Body of pancreas (tissue), 4 donors: ENCODE measurements at regions not wholly inside any gene's neighbourhood (a gene's known extent, or its start where the extent isn't known, plus 50 kb on each side); places are given as distances from the start of the nearest gene placed in this dataset.
"Not testable (repeated sequence)": the region's sequence is repeated elsewhere in the genome, so short reads cannot be mapped to it uniquely, and the experiment has no call there.

Experiments used
- ATAC-seq: fragments of 150-250 bp; one replicate; pipeline ENCODE4 v1.9.1; 2016
- DNase-seq, 4 donors: peaks; one replicate each; pipeline ENCODE4 v3.0.0-alpha.2; 2019
- H3K27ac ChIP-seq, 4 donors: fragments of 200-600 bp; sonication (generic); 1 replicate in 3 of 4; 2 replicates in 1 of 4; pipeline versions ENCODE4 v1.5.1 to v1.6.1; 2016 to 2019; ENCODE audit warnings: mild to moderate bottlenecking in 1 of 4, mixed read lengths in 1 of 4, moderate library complexity in 1 of 4
- H3K27me3 ChIP-seq, 2 donors: fragments of 200-600 bp; sonication (generic); one replicate each; pipeline ENCODE4 v1.6.0; 2016; ENCODE audit warnings: mild to moderate bottlenecking in 1 of 2
- H3K36me3 ChIP-seq, 2 donors: fragments of 200-600 bp; sonication (generic); replicated peaks in 1 of 2; 2 replicates each; pipeline ENCODE4 v1.5.1; 2016; ENCODE audit warnings: low read depth in 2 of 2; ENCODE audit not compliant: insufficient read depth in 1 of 2
- H3K4me1 ChIP-seq: fragments of 200-600 bp; sonication (generic); one replicate; pipeline ENCODE4 v1.6.0; 2016
- H3K4me3 ChIP-seq, 2 donors: fragments of 200-600 bp; sonication (generic); 1 replicate in 1 of 2; 2 replicates in 1 of 2; pipeline ENCODE4 v1.5.1; 2016 to 2019
- H3K9me3 ChIP-seq, 3 donors: fragments of 200-600 bp; sonication (generic); 1 replicate in 2 of 3; 2 replicates in 1 of 3; pipeline ENCODE4 v1.5.1; 2016
- CTCF ChIP-seq, 7 experiments: fragments of 450-650 bp in 4 of 7; fragments of 200-600 bp in 3 of 7; sonication (generic) in 3 of 7; IDR thresholded peaks; one replicate each; pipeline ENCODE4 v1.5.1; 2016 to 2019; ENCODE audit warnings: antibody characterized with exemption in 7 of 7
- POLR2A ChIP-seq, 3 donors: fragments of 450-650 bp; IDR thresholded peaks; one replicate each; pipeline ENCODE4 v1.6.1; 2016; ENCODE audit warnings: antibody characterized with exemption in 3 of 3, mild to moderate bottlenecking in 2 of 3
- WGBS, 2 donors: methylation state at CpG; one replicate each; pipeline ENCODE4 v1.1.5; 2017; 5-methylcytosine and 5-hydroxymethylcytosine counted together
- intact Hi-C: fragments of 100-400 bp; cut with DNase I; formaldehyde crosslinking; loops from one replicate; pipeline ENCODE4 v1.15.1; 2023

DNA sequence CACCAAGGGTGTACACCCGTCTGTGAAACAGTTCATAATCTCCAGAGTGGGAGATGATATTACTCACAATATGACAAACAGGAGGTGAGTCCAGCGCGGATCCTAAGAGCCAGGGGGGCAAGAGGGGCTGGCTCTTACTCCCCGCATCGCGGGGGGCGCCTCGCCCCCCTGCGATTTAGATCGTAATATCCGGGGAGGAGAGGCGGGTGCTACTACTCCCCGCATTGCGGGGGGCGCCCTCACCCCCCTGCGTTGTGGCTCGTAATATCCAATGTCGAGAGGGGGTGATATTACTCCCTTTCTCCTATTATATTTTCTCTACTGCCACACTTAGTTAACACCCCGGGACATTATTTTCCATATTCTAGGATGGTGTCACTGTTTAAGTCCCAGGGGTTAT, 131.9 kb downstream of the ADRA2C start:
- Histone ChIP-seq H3K36me3 (no peaks in the 10 kb centered on the region), H3K4me3 (no peak overlapping the region), H3K4me1 (no peaks in the 10 kb centered on the region), H3K27me3 (no peaks in the 10 kb centered on the region), H3K27ac (no peak overlapping the region), H3K9me3 (no peaks in the 10 kb centered on the region)
- TF ChIP-seq CTCF (IDR thresholded peaks at IDR 0.05) (no peak), POLR2A (IDR thresholded peaks at IDR 0.05) (no peak)
- DNase-seq (no peak), ATAC-seq (no peak)
- 71 to 78% methylated on average over 17 to 19 of the region's 19 CpGs for WGBS, 2 donors
- intact Hi-C loops, result no loop called here

GRCh38 chr4:3898928-3899327, 132.7 kb downstream of the ADRA2C start:
- H3K4me1 ChIP-seq, DNase-seq, H3K27me3 ChIP-seq, H3K27ac ChIP-seq, ATAC-seq, intact Hi-C loops, H3K4me3 ChIP-seq, H3K36me3 ChIP-seq, H3K9me3 ChIP-seq: not testable (repeated sequence)
- WGBS, 2 donors, result 72% methylated on average over 10 of the region's 10 CpGs

- H3K4me1 ChIP-seq, H3K9me3 ChIP-seq: not testable (repeated sequence)
- WGBS, 2 donors, result 46 to 47% methylated on average over 13 to 15 of the region's 15 CpGs
Measured at GRCh38 chr4:3904264-3904955, 138.2 kb downstream of the ADRA2C start.

DNA sequence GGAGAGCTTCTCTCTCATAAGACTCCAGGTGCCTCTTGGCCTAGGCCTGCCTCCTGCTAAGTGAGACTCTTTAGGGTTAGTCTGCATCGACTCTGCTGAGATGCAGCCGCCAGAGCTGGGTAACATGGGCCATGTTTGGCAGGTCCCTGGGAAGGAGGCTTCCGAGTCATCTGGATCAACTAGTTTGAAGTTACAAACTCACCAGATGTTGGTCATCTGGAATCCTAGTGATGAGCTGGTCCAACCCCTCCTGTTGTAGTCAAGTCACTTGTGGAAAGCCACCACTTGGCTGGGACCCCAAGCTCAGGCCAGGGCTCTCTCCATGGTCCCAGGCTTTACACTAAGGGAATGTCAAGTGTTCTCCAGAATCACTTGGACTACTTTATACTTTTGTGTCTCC, 143.4 kb downstream of the ADRA2C start:
- DNase-seq, H3K27me3 ChIP-seq, intact Hi-C loops, H3K27ac ChIP-seq, H3K9me3 ChIP-seq, H3K36me3 ChIP-seq, H3K4me1 ChIP-seq, H3K4me3 ChIP-seq, ATAC-seq: not testable (repeated sequence)
- 85 to 100% methylated on average over 2 to 3 of the region's 3 CpGs for WGBS, 2 donors

More at GRCh38 chr4:3904264-3904955, 138.2 kb downstream of the ADRA2C start:
- intact Hi-C loops, H3K36me3 ChIP-seq, H3K27ac ChIP-seq, ATAC-seq, H3K4me3 ChIP-seq, H3K27me3 ChIP-seq: not testable (repeated sequence)
- DNase-seq, result peak in 1 of 4 donors; percentile 30

GRCh38 chr4:3910161-3910950, 144.2 kb downstream of the ADRA2C start:
- H3K36me3 ChIP-seq, H3K27ac ChIP-seq, H3K27me3 ChIP-seq, intact Hi-C loops, ATAC-seq, H3K9me3 ChIP-seq, H3K4me3 ChIP-seq, H3K4me1 ChIP-seq, DNase-seq: not testable (repeated sequence)
- WGBS, 2 donors, result 78% methylated on average over 10 to 14 of the region's 14 CpGs

DNA sequence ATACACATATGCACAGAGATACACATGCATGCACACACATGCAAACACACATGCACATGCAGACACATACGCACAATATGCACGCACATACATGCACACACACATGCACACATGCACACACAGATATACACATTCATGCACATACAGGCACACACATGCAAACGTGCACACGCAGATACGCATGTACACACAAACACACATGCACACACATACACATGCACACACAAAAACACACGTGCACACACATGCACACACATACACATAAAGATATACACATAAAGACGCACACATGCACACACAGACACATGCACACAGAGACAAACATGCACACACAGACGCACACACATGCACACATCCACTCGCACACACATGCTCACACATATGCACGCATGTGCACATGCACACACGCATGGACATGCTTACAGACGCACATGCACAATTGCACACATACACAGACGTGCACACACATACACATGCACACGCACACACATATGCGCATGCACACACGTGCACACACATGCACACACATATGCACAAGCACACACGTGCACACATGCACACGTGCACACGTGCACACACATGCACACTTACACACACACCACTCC, 145.2 kb downstream of the ADRA2C start:
- 74 to 80% methylated on average over 19 of the region's 19 CpGs for WGBS, 2 donors
- no peaks in the 10 kb centered on the region for H3K9me3 ChIP-seq
- H3K4me1 ChIP-seq, result no peaks in the 10 kb centered on the region
- no peak overlapping the region for H3K4me3 ChIP-seq
- intact Hi-C loops, result no loop called here
- no peak overlapping the region for H3K27ac ChIP-seq
- ATAC-seq, result no peak
- TF ChIP-seq CTCF (IDR thresholded peaks at IDR 0.05), result no peak
- no peak for TF ChIP-seq POLR2A (IDR thresholded peaks at IDR 0.05)
- no peaks in the 10 kb centered on the region for H3K36me3 ChIP-seq
- H3K27me3 ChIP-seq, result no peaks in the 10 kb centered on the region
- DNase-seq, result no peak

DNA sequence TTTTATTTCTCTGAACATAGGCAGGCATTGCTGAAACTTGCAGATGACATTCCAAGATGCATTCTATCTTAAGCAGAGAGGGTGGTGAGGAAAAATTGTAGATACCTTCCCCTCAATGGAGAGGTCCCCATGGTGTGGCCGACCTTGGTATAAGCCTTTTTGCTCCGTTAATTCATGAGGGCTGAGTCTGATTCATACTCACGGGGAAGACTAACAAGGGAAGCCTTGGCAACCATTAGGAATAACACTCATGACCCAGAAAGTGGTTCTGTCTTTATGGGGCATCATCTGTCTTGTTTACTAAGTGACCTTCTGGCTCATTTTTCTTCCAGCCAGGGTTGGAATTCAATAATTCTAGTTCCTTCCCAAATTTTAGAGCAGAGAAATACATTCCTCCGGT, 148.3 kb downstream of the ADRA2C start:
- H3K36me3 ChIP-seq, H3K27ac ChIP-seq, DNase-seq, H3K9me3 ChIP-seq, H3K4me3 ChIP-seq, intact Hi-C loops, H3K27me3 ChIP-seq, ATAC-seq, H3K4me1 ChIP-seq: not testable (repeated sequence)
- WGBS, 2 donors, result 69 to 81% methylated on average over 4 of the region's 4 CpGs

GRCh38 chr4:3919509-3919908, 153.3 kb downstream of the ADRA2C start:
- not testable (repeated sequence) for ATAC-seq

GRCh38 chr4:3921902-3922301, 155.7 kb downstream of the ADRA2C start:
- H3K36me3 ChIP-seq, H3K4me3 ChIP-seq, DNase-seq, H3K27ac ChIP-seq, intact Hi-C loops, ATAC-seq, H3K4me1 ChIP-seq, H3K9me3 ChIP-seq, H3K27me3 ChIP-seq: not testable (repeated sequence)
- 72 to 74% methylated on average over 3 of the region's 3 CpGs for WGBS, 2 donors

More at GRCh38 chr4:3919509-3919908, 153.3 kb downstream of the ADRA2C start:
- H3K36me3 ChIP-seq, H3K9me3 ChIP-seq, H3K4me3 ChIP-seq, H3K27me3 ChIP-seq, intact Hi-C loops, H3K27ac ChIP-seq, DNase-seq, H3K4me1 ChIP-seq: not testable (repeated sequence)
- 54 to 63% methylated on average over 9 of the region's 9 CpGs for WGBS, 2 donors
